Upper lobe of left lung (tissue), 4 donors: ENCODE measurements at regions not wholly inside any gene's neighbourhood (a gene's known extent, or its start where the extent isn't known, plus 50 kb on each side); places are given as distances from the start of the nearest gene placed in this dataset.

ENCODE experiments used
- CTCF ChIP-seq, 6 experiments: fragments of 450-650 bp in 4 of 6; fragments of 200-600 bp in 2 of 6; sonication (generic) in 2 of 6; IDR thresholded peaks; one replicate each; pipeline ENCODE4 v1.5.1; 2016 to 2019; ENCODE audit warnings: antibody characterized with exemption in 6 of 6
- POLR2A ChIP-seq, 4 donors: fragments of 450-650 bp; IDR thresholded peaks; one replicate each; pipeline ENCODE4 v1.5.1; 2016 to 2017; ENCODE audit warnings: antibody characterized with exemption in 4 of 4, mild to moderate bottlenecking in 2 of 4

GRCh38 chr4:4733663-4734062 is 125.8 kb upstream of the MSX1 start:
- TF ChIP-seq CTCF (IDR thresholded peaks at IDR 0.05) = no peak
- TF ChIP-seq POLR2A (IDR thresholded peaks at IDR 0.05) = no peak
